H9 (cell line): ENCODE measurements at regions not wholly inside any gene's neighbourhood (a gene's known extent, or its start where the extent isn't known, plus 50 kb on each side); places are given as distances from the start of the nearest gene placed in this dataset.

Source experiments
- DNase-seq: peaks from one replicate; pipeline ENCODE4 v3.0.0-alpha.2; 2017
- H2AFZ ChIP-seq: one replicate; pipeline ENCODE4 v1.6.1; 2013; ENCODE audit warnings: mild to moderate bottlenecking, low read length, control low read depth, moderate library complexity
- H2AK5ac ChIP-seq: 2 replicates; pipeline ENCODE4 v1.6.1; 2013; ENCODE audit warnings: low read length, control low read depth, mixed read lengths; ENCODE audit not compliant: insufficient read length
- H2BK120ac ChIP-seq: one replicate; pipeline ENCODE4 v1.6.1; 2013; ENCODE audit warnings: low read depth, mild to moderate bottlenecking, low read length, control low read depth, inconsistent platforms; ENCODE audit not compliant: poor library complexity, severe bottlenecking
- H2BK12ac ChIP-seq: 2 replicates; pipeline ENCODE4 v1.6.1; 2013; ENCODE audit warnings: low read length, control low read depth, mixed read lengths, low read depth; ENCODE audit not compliant: insufficient read length
- H2BK15ac ChIP-seq: 2 replicates; pipeline ENCODE4 v1.6.1; 2013; ENCODE audit warnings: low read depth, low read length, control low read depth
- H2BK20ac ChIP-seq: one replicate; pipeline ENCODE4 v1.6.1; 2013; ENCODE audit warnings: low read depth, mild to moderate bottlenecking, low read length, control low read depth, inconsistent platforms; ENCODE audit not compliant: poor library complexity, severe bottlenecking
- H2BK5ac ChIP-seq: 2 replicates; pipeline ENCODE4 v1.6.1; 2013; ENCODE audit warnings: low read length, control low read depth, mixed read lengths; ENCODE audit not compliant: insufficient read length
- H3K14ac ChIP-seq: 2 replicates; pipeline ENCODE4 v1.6.1; 2013; ENCODE audit warnings: low read length, control low read depth; ENCODE audit not compliant: insufficient read depth
- H3K18ac ChIP-seq: 2 replicates; pipeline ENCODE4 v1.6.1; 2013; ENCODE audit warnings: low read depth, mild to moderate bottlenecking, mixed read lengths, low read length, control low read depth; ENCODE audit not compliant: insufficient read length
- H3K23ac ChIP-seq: 2 replicates; pipeline ENCODE4 v1.6.1; 2013; ENCODE audit warnings: low read length, control low read depth, mixed read lengths, low read depth; ENCODE audit not compliant: insufficient read length
- H3K23me2 ChIP-seq: 2 replicates; pipeline ENCODE4 v1.6.1; 2013; ENCODE audit warnings: low read depth, mild to moderate bottlenecking, mixed read lengths, low read length, control low read depth; ENCODE audit not compliant: insufficient read length, poor library complexity, severe bottlenecking
- H3K27ac ChIP-seq: 2 replicates; pipeline ENCODE4 v1.5.1; 2013; ENCODE audit warnings: low read length, control low read depth, mixed read lengths, low read depth; ENCODE audit not compliant: insufficient read length
- H3K27me3 ChIP-seq: 2 replicates; pipeline ENCODE4 v1.6.1; 2013; ENCODE audit warnings: low read length, control low read depth, inconsistent platforms; ENCODE audit not compliant: insufficient read depth
- H3K4ac ChIP-seq: 2 replicates; pipeline ENCODE4 v1.6.1; 2013; ENCODE audit warnings: low read depth, mild to moderate bottlenecking, control low read depth, inconsistent platforms, low read length, moderate library complexity
- H3K4me1 ChIP-seq: 2 replicates; pipeline ENCODE4 v1.6.1; 2013; ENCODE audit warnings: low read length, control low read depth, inconsistent platforms; ENCODE audit not compliant: insufficient read depth
- H3K4me2 ChIP-seq: 2 replicates; pipeline ENCODE4 v1.6.1; 2013; ENCODE audit warnings: low read length, control low read depth, mixed read lengths; ENCODE audit not compliant: insufficient read length, insufficient read depth
- H3K56ac ChIP-seq: 2 replicates; pipeline ENCODE4 v1.6.1; 2013; ENCODE audit warnings: low read depth, mild to moderate bottlenecking, mixed read lengths, low read length, control low read depth; ENCODE audit not compliant: insufficient read length
- H3K79me1 ChIP-seq: 2 replicates; pipeline ENCODE4 v1.6.1; 2013; ENCODE audit warnings: low read depth, mild to moderate bottlenecking, moderate library complexity, low read length, control low read depth, inconsistent platforms; ENCODE audit not compliant: insufficient read depth, poor library complexity, severe bottlenecking
- H3K79me2 ChIP-seq: 2 replicates; pipeline ENCODE4 v1.6.1; 2013; ENCODE audit warnings: low read length, control low read depth, inconsistent platforms; ENCODE audit not compliant: insufficient read depth
- H3K9ac ChIP-seq: 2 replicates; pipeline ENCODE4 v1.6.1; 2013; ENCODE audit warnings: low read length, control low read depth, mixed read lengths; ENCODE audit not compliant: insufficient read length; ENCODE audit errors: extremely low read depth
- H3K9me3 ChIP-seq: one replicate; pipeline ENCODE4 v1.6.1; 2013; ENCODE audit warnings: low read depth, low read length, inconsistent platforms; ENCODE audit not compliant: control insufficient read depth
- H3T11ph ChIP-seq: one replicate; pipeline ENCODE4 v1.6.1; 2013; ENCODE audit warnings: mild to moderate bottlenecking, low read length, control low read depth, inconsistent platforms
- H4K20me1 ChIP-seq: one replicate; pipeline ENCODE4 v1.6.1; 2013; ENCODE audit not compliant: control insufficient read depth, insufficient read length, insufficient read depth
- H4K5ac ChIP-seq: 2 replicates; pipeline ENCODE4 v1.6.1; 2013; ENCODE audit warnings: low read depth, mild to moderate bottlenecking, mixed read lengths, low read length, control low read depth; ENCODE audit not compliant: insufficient read length
- H4K8ac ChIP-seq: replicated peaks from 2 replicates; pipeline ENCODE4 v1.6.1; 2013; ENCODE audit warnings: low read length, control low read depth, mixed read lengths, low read depth; ENCODE audit not compliant: insufficient read length
- H4K91ac ChIP-seq: 2 replicates; pipeline ENCODE4 v1.6.1; 2013; ENCODE audit warnings: low read depth, mild to moderate bottlenecking, moderate library complexity, mixed read lengths, low read length, control low read depth; ENCODE audit not compliant: insufficient read length
- H3K27ac Mint-ChIP-seq, 3 experiments: 2 replicates in 2 of 3; 3 replicates in 1 of 3; pipeline ENCODE4 v1.8.0; 2020 to 2021; ENCODE audit warnings: mixed read lengths in 3 of 3, mild to moderate bottlenecking in 1 of 3, moderate library complexity in 1 of 3
- H3K27me3 Mint-ChIP-seq: 2 replicates; pipeline ENCODE4 v1.8.0; 2021; ENCODE audit warnings: low read depth, mild to moderate bottlenecking, moderate library complexity, mixed read lengths
- H3K36me3 Mint-ChIP-seq, 3 experiments: 2 replicates in 2 of 3; 3 replicates in 1 of 3; pipeline ENCODE4 v1.8.0; 2020 to 2021; ENCODE audit warnings: low read depth in 3 of 3, mixed read lengths in 3 of 3; ENCODE audit not compliant: insufficient read depth in 1 of 3
- H3K4me1 Mint-ChIP-seq, 2 experiments: 2 replicates each; pipeline ENCODE4 v1.8.0; 2020; ENCODE audit warnings: mixed read lengths in 2 of 2
- H3K4me3 Mint-ChIP-seq, 2 experiments: 2 replicates in 1 of 2; 3 replicates in 1 of 2; pipeline ENCODE4 v1.8.0; 2020 to 2021; ENCODE audit warnings: mild to moderate bottlenecking in 2 of 2, mixed read lengths in 2 of 2, moderate library complexity in 1 of 2
- H3K9me3 Mint-ChIP-seq, 2 experiments: 2 replicates in 1 of 2; 3 replicates in 1 of 2; pipeline ENCODE4 v1.8.0; 2020; ENCODE audit warnings: mild to moderate bottlenecking in 2 of 2, mixed read lengths in 2 of 2, moderate library complexity in 1 of 2
- TF ChIP-seq, protein P1 (sequence below): fragments of 200-600 bp; sonication (generic); conservative IDR thresholded peaks from 3 replicates; pipeline ENCODE4 v1.8.0; 2021; ENCODE audit warnings: antibody characterized with exemption, mild to moderate bottlenecking

GRCh38 chr13:73877399-73877798 lies 256.8 kb downstream of the KLF12 start:
- H3K4ac ChIP-seq, result no peak overlapping the region
- no peaks in the 10 kb centered on the region for H3K79me1 ChIP-seq
- no peak overlapping the region for H3K18ac ChIP-seq
- H2BK20ac ChIP-seq, result no peak overlapping the region
- H4K5ac ChIP-seq, result no peak overlapping the region
- H3K79me2 ChIP-seq, result no peaks in the 10 kb centered on the region
- H3K9me3 Mint-ChIP-seq, result peaks cover 0 to 3% of the 10 kb centered on the region in 2 experiments; a peak in 3 of 5 replicates
- no peak overlapping the region for H2AFZ ChIP-seq
- no peak overlapping the region for H3K4me3 Mint-ChIP-seq
- no peaks in the 10 kb centered on the region for H3K23me2 ChIP-seq
- H3K27me3 Mint-ChIP-seq, result no peaks in the 10 kb centered on the region
- H3K9me3 ChIP-seq, result no peaks in the 10 kb centered on the region
- H3K56ac ChIP-seq, result no peak overlapping the region
- no peak overlapping the region for H2BK120ac ChIP-seq
- H4K91ac ChIP-seq, result no peak overlapping the region
- no peak overlapping the region for H3K14ac ChIP-seq
- H4K20me1 ChIP-seq, result no peaks in the 10 kb centered on the region
- H3K27ac ChIP-seq, result no peak overlapping the region
- no peaks in the 10 kb centered on the region for H3K27me3 ChIP-seq
- H3K23ac ChIP-seq, result no peak overlapping the region
- no peak overlapping the region for H3K4me2 ChIP-seq
- H3K9ac ChIP-seq, result no peak overlapping the region
- no peak overlapping the region for H4K8ac ChIP-seq
- H3K4me1 ChIP-seq, result no peaks in the 10 kb centered on the region
- H3K27ac Mint-ChIP-seq, result no peak overlapping the region
- no peak for DNase-seq
- TF ChIP-seq, protein P1, sequence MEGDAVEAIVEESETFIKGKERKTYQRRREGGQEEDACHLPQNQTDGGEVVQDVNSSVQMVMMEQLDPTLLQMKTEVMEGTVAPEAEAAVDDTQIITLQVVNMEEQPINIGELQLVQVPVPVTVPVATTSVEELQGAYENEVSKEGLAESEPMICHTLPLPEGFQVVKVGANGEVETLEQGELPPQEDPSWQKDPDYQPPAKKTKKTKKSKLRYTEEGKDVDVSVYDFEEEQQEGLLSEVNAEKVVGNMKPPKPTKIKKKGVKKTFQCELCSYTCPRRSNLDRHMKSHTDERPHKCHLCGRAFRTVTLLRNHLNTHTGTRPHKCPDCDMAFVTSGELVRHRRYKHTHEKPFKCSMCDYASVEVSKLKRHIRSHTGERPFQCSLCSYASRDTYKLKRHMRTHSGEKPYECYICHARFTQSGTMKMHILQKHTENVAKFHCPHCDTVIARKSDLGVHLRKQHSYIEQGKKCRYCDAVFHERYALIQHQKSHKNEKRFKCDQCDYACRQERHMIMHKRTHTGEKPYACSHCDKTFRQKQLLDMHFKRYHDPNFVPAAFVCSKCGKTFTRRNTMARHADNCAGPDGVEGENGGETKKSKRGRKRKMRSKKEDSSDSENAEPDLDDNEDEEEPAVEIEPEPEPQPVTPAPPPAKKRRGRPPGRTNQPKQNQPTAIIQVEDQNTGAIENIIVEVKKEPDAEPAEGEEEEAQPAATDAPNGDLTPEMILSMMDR, result no peak
- H2AK5ac ChIP-seq, result no peak overlapping the region
- H3K4me1 Mint-ChIP-seq, result peaks cover 9 to 12% of the 10 kb centered on the region in 2 experiments
- H2BK12ac ChIP-seq, result no peak overlapping the region
- H2BK15ac ChIP-seq, result no peak overlapping the region
- H3K36me3 Mint-ChIP-seq, result peaks cover 0 to 4% (median 3%) of the 10 kb centered on the region in 3 experiments; a peak in 3 of 7 replicates
- H3T11ph ChIP-seq, result no peak overlapping the region
- no peak overlapping the region for H2BK5ac ChIP-seq
